HEK293 (cell line): ENCODE measurements at regions not wholly inside any gene's neighbourhood (a gene's known extent, or its start where the extent isn't known, plus 50 kb on each side); places are given as distances from the start of the nearest gene placed in this dataset.

Source experiments
- ZNF660 ChIP-seq: fragments of 450-650 bp; IDR thresholded peaks from 2 replicates; pipeline ENCODE4 v1.5.1; 2018; ENCODE audit warnings: missing biosample characterization, mild to moderate bottlenecking, missing genetic modification characterization
- TF ChIP-seq, protein P1 (sequence below): fragments of 450-650 bp; formaldehyde crosslinking; IDR thresholded peaks from 2 replicates; pipeline ENCODE4 v1.5.1; 2016; ENCODE audit warnings: missing biosample characterization, missing genetic modification characterization

DNA sequence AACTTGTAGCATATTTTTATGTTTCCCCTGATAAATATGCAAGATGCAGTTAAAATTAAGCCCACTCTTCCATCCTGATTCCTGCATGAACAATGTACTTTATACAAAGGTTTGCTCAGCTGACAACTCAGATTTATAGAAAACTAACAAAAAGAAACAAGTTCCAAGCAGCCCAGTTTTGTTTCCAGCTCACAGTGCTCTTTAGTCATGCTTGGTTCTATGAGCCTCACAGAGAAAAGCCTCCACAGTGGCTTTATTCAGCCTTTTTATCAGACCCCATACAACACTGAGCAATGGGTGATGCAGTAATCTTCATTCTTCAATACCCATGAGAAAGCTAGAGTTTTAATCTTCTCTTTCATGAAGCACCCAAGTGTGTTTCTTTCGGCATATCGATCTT, 329.6 kb downstream of the SLCO4C1 start:
- TF ChIP-seq, protein P1, sequence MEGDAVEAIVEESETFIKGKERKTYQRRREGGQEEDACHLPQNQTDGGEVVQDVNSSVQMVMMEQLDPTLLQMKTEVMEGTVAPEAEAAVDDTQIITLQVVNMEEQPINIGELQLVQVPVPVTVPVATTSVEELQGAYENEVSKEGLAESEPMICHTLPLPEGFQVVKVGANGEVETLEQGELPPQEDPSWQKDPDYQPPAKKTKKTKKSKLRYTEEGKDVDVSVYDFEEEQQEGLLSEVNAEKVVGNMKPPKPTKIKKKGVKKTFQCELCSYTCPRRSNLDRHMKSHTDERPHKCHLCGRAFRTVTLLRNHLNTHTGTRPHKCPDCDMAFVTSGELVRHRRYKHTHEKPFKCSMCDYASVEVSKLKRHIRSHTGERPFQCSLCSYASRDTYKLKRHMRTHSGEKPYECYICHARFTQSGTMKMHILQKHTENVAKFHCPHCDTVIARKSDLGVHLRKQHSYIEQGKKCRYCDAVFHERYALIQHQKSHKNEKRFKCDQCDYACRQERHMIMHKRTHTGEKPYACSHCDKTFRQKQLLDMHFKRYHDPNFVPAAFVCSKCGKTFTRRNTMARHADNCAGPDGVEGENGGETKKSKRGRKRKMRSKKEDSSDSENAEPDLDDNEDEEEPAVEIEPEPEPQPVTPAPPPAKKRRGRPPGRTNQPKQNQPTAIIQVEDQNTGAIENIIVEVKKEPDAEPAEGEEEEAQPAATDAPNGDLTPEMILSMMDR (tag by site-specific recombination): no peak
- TF ChIP-seq ZNF660 (tag by site-specific recombination): no peak
